HCT116 (cell line): ENCODE measurements at regions not wholly inside any gene's neighbourhood (a gene's known extent, or its start where the extent isn't known, plus 50 kb on each side); places are given as distances from the start of the nearest gene placed in this dataset.

Source experiments
- ATAC-seq: fragments of 200-7000 bp; cut with Tn5 transposase; 2 replicates; pipeline ENCODE4 v1.9.1; 2020; ENCODE audit warnings: mild to moderate bottlenecking, moderate library complexity
- BruUV-seq: library from RNA; stranded (reverse); fragments of 400-500 nt; replicated peaks from 2 replicates; lab custom pipeline; 2021; lab: Mats Ljungman, UMichigan
- CTCF ChIA-PET: fragments of 300-600 bp; sonication (Branson Sonifier 250); formaldehyde crosslinking; loops from one replicate; lab custom pipeline; 2021; ENCODE audit warnings: antibody characterized with exemption; lab: Charles Lee
- POLR2A ChIA-PET: fragments of 300-600, 350-600 bp; sonication (Branson Sonifier 250); formaldehyde crosslinking; loops from one replicate; lab custom pipeline; 2021; ENCODE audit warnings: antibody characterized with exemption; lab: Charles Lee
- RAD21 ChIA-PET, 2 experiments: fragments of 300-600 bp; sonication (Branson Sonifier 250); formaldehyde crosslinking; loops; one replicate each; lab custom pipeline; 2023; ENCODE audit warnings: low total read pairs in 2 of 2; ENCODE audit not compliant: uncharacterized antibody in 2 of 2, unreplicated experiment in 2 of 2, low non-redundant PET in 1 of 2; lab: Charles Lee
- DNase-seq: peaks from one replicate; pipeline ENCODE4 v3.0.0-alpha.2; 2010; ENCODE audit warnings: low read depth, low spot score
- H2AFZ ChIP-seq: fragments of 200-600 bp; shearing (Covaris generic), sonication (generic); 2 replicates; pipeline ENCODE4 v1.6.1; 2017; ENCODE audit warnings: low read depth, mixed run types, mixed read lengths, antibody characterized with exemption, low read length; ENCODE audit not compliant: poor library complexity, severe bottlenecking
- H3K27ac ChIP-seq: 2 replicates; pipeline ENCODE4 v1.5.1; 2012; ENCODE audit warnings: low read depth, low read length
- H3K27me3 ChIP-seq: fragments of 200-600 bp; sonication (generic); 2 replicates; pipeline ENCODE4 v1.6.1; 2016; ENCODE audit warnings: mixed run types, low read length, mixed read lengths; ENCODE audit not compliant: insufficient read depth
- H3K36me3 ChIP-seq, 2 experiments: fragments of 200-500 bp in 1 of 2; fragments of 200-600 bp in 1 of 2; sonication (Bioruptor generic) in 1 of 2; sonication (generic) in 1 of 2; 2 replicates each; pipeline versions ENCODE4 v1.5.1 to v1.6.1; 2014 to 2016; ENCODE audit warnings: low read length in 2 of 2, inconsistent platforms in 1 of 2, mixed read lengths in 1 of 2, mixed run types in 1 of 2; ENCODE audit not compliant: insufficient read depth in 2 of 2, control insufficient read depth in 1 of 2
- H3K4me1 ChIP-seq, 2 experiments: fragments of 200-600 bp in 1 of 2; sonication (generic) in 1 of 2; 2 replicates each; pipeline versions ENCODE4 v1.5.1 to v1.6.1; 2012 to 2017; ENCODE audit warnings: low read length in 2 of 2, inconsistent platforms in 1 of 2, mild to moderate bottlenecking in 1 of 2, mixed read lengths in 1 of 2, mixed run types in 1 of 2, moderate library complexity in 1 of 2; ENCODE audit not compliant: insufficient read depth in 2 of 2, control insufficient read depth in 1 of 2
- H3K4me2 ChIP-seq: fragments of 200-600 bp; sonication (generic); 2 replicates; pipeline ENCODE4 v1.6.1; 2017; ENCODE audit warnings: mixed run types, low read length, mixed read lengths
- H3K4me3 ChIP-seq, 2 experiments: fragments of 200-600 bp in 1 of 2; sonication (generic) in 1 of 2; replicated peaks in 1 of 2; 2 replicates each; pipeline ENCODE4 v1.5.1; 2011 to 2016; ENCODE audit warnings: low read length in 2 of 2, control low read depth in 1 of 2, low read depth in 1 of 2, mild to moderate bottlenecking in 1 of 2, mixed read lengths in 1 of 2, mixed run types in 1 of 2
- H3K79me2 ChIP-seq: fragments of 200-600 bp; sonication (generic); 2 replicates; pipeline ENCODE4 v1.6.1; 2017; ENCODE audit warnings: mild to moderate bottlenecking, mixed run types, low read length, moderate library complexity, mixed read lengths; ENCODE audit not compliant: insufficient read depth
- H3K9ac ChIP-seq: fragments of 200-600 bp; sonication (generic); 2 replicates; pipeline ENCODE4 v1.6.1; 2016; ENCODE audit warnings: low read length, mixed read lengths
- H3K9me2 ChIP-seq: fragments of 200-600 bp; sonication (generic), shearing (Covaris generic); 2 replicates; pipeline ENCODE4 v1.6.1; 2017; ENCODE audit warnings: mixed run types, mild to moderate bottlenecking, moderate library complexity; ENCODE audit not compliant: insufficient read depth
- H3K9me3 ChIP-seq, 2 experiments: fragments of 200-500 bp in 1 of 2; fragments of 200-600 bp in 1 of 2; sonication (Bioruptor generic) in 1 of 2; sonication (generic) in 1 of 2; 2 replicates each; pipeline ENCODE4 v1.6.1; 2014 to 2017; ENCODE audit warnings: low read length in 2 of 2, mixed read lengths in 2 of 2, inconsistent platforms in 1 of 2, low read depth in 1 of 2, mild to moderate bottlenecking in 1 of 2, mixed run types in 1 of 2, moderate library complexity in 1 of 2; ENCODE audit not compliant: control insufficient read depth in 1 of 2, insufficient read depth in 1 of 2
- H4K20me1 ChIP-seq: fragments of 200-600 bp; sonication (generic), shearing (Covaris generic); 2 replicates; pipeline ENCODE4 v1.6.1; 2017; ENCODE audit warnings: mixed run types, mild to moderate bottlenecking, moderate library complexity; ENCODE audit not compliant: insufficient read depth
- CBX3 ChIP-seq: IDR thresholded peaks from 2 replicates; pipeline ENCODE4 v1.6.1; 2012; ENCODE audit warnings: low read depth
- CEBPB ChIP-seq: IDR thresholded peaks from 2 replicates; pipeline ENCODE4 v1.6.1; 2012; ENCODE audit warnings: low read depth
- EGR1 ChIP-seq: IDR thresholded peaks from 2 replicates; pipeline ENCODE4 v1.6.1; 2012; ENCODE audit warnings: low read depth
- ELF1 ChIP-seq: IDR thresholded peaks from 2 replicates; pipeline ENCODE4 v1.6.1; 2012; ENCODE audit warnings: low read depth, borderline replicate concordance
- EZH2 ChIP-seq: fragments of 200-600 bp; sonication (generic); IDR thresholded peaks from 2 replicates; pipeline ENCODE4 v1.6.1; 2017; ENCODE audit warnings: antibody characterized with exemption, mixed run types
- RAD21 ChIP-seq: IDR thresholded peaks from 2 replicates; pipeline ENCODE4 v1.6.1; 2012; ENCODE audit warnings: low read depth, mild to moderate bottlenecking
- TCF7L2 ChIP-seq: IDR thresholded peaks from 2 replicates; pipeline ENCODE4 v1.7.0; 2011; ENCODE audit warnings: borderline replicate concordance, inconsistent platforms; ENCODE audit not compliant: insufficient read depth, insufficient read length; ENCODE audit errors: extremely low read depth
- ZFX ChIP-seq: fragments of 450-650 bp; IDR thresholded peaks from 2 replicates; pipeline ENCODE4 v1.6.1; 2017
- intact Hi-C: fragments of 100-400 bp; cut with micrococcal nuclease; formaldehyde crosslinking; loops from 2 replicates; pipeline ENCODE4 v1.10.0; 2022
- TF ChIP-seq, protein P1 (sequence below): IDR thresholded peaks from 2 replicates; pipeline ENCODE4 v1.6.1; 2012
- TF ChIP-seq, protein P2 (sequence below): IDR thresholded peaks from 2 replicates; pipeline ENCODE4 v1.6.1; 2012
- TF ChIP-seq, protein P3 (sequence below), 3 experiments: fragments of 200-600 bp in 1 of 3; sonication (generic) in 1 of 3; IDR thresholded peaks in 2 of 3; conservative IDR thresholded peaks in 1 of 3; 2 replicates each; pipeline ENCODE4 v1.5.1; 2012 to 2017; ENCODE audit warnings: low read depth in 2 of 3, low read length in 2 of 3, antibody characterized with exemption in 1 of 3, borderline replicate concordance in 1 of 3, control low read depth in 1 of 3, mild to moderate bottlenecking in 1 of 3, mixed read lengths in 1 of 3, mixed run types in 1 of 3, moderate library complexity in 1 of 3; ENCODE audit not compliant: insufficient read depth in 1 of 3

DNA sequence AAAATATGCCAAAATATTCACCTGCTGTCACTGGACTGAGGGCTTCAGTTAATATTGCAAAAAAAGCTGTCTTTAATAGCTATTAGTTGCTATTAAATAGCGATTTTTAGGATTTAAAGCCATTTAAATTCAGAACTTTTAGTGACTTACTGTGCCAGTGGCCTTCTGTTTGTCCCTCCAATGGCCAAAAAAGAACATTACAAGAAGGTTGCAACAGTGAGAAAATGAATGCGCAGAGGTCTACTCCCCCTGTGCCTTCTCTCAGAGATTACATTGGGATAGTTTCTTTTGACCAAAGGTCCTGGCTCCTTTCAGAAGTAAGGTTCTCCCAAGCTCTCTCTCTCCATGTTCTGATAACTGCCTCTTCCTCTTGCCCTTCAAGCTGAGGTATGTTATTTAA is 930.3 kb upstream of the ARRDC3 start:
- no peak for ATAC-seq
- POLR2A ChIA-PET = no interaction called here

DNA sequence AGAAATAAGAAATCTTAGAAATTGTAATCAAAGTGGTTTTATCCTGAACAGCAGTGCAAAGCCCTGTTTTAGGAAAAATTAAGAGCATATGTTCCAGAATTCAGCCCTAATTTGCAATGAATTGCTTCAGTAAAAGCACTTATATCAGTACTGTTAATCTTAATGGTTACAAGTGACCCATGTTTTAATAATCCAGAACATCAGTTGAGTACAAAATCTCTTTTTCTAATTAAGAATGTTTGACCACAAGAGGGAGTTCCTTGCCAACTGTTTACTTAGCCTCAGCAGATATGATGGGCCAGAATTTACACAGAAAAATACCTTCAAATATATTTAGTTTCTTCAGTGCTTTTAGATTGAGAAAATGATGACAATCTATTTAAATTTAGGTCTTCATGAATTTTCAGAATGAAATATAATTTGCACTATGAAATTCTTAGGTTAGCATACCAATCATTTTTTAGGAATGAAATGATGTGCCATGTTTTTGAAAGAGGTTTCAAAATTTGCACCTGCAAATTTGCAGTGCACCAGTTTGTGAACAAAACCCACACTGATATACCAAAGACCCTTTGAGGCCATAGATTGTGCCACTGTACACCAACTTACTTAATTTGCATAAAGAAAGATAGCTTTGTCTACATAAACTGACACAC is 926.3 kb upstream of the ARRDC3 start:
- ChIA-PET RAD21 (no interaction called here), CTCF (no interaction called here), POLR2A (no interaction called here)
- ATAC-seq = peak; percentile 62
- Histone ChIP-seq H3K27ac (peak overlapping the region; percentile 29; the same call in 1 of the 2 replicates), H2AFZ (peak overlapping the region; percentile 63), H3K9me2 (peaks cover 3% of the 10 kb centered on the region; the same call in 1 of the 2 replicates), H3K27me3 (no peaks in the 10 kb centered on the region), H4K20me1 (no peaks in the 10 kb centered on the region), H3K9ac (no peak overlapping the region), H3K4me1 (peaks cover 0 to 13% of the 10 kb centered on the region in 2 experiments; a peak in 1 of 4 replicates), H3K36me3 (no peaks in the 10 kb centered on the region)
- no TSS peak for BruUV-seq
- intact Hi-C loops = loop anchor here (10.0 kb wide), 2 partner anchors 665 to 1495 kb away; no protein-coding TSS in a partner anchor
- TF ChIP-seq TCF7L2 (no peak), CEBPB (no peak), RAD21 (peak; percentile 77), ZFX (no peak), CBX3 (no peak), ELF1 (no peak), EZH2 (no peak)
- TF ChIP-seq, protein P1, sequence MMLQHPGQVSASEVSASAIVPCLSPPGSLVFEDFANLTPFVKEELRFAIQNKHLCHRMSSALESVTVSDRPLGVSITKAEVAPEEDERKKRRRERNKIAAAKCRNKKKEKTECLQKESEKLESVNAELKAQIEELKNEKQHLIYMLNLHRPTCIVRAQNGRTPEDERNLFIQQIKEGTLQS = no peak
- TF ChIP-seq, protein P2, sequence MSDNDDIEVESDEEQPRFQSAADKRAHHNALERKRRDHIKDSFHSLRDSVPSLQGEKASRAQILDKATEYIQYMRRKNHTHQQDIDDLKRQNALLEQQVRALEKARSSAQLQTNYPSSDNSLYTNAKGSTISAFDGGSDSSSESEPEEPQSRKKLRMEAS = no peak
- TF ChIP-seq, protein P3, sequence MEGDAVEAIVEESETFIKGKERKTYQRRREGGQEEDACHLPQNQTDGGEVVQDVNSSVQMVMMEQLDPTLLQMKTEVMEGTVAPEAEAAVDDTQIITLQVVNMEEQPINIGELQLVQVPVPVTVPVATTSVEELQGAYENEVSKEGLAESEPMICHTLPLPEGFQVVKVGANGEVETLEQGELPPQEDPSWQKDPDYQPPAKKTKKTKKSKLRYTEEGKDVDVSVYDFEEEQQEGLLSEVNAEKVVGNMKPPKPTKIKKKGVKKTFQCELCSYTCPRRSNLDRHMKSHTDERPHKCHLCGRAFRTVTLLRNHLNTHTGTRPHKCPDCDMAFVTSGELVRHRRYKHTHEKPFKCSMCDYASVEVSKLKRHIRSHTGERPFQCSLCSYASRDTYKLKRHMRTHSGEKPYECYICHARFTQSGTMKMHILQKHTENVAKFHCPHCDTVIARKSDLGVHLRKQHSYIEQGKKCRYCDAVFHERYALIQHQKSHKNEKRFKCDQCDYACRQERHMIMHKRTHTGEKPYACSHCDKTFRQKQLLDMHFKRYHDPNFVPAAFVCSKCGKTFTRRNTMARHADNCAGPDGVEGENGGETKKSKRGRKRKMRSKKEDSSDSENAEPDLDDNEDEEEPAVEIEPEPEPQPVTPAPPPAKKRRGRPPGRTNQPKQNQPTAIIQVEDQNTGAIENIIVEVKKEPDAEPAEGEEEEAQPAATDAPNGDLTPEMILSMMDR (IDR thresholded peaks at IDR 0.05 in 2 of 3, conservative IDR thresholded peaks at IDR 0.05 in 1 of 3; ENCODE audit: borderline replicate concordance in 1 of 3, insufficient read depth in 1 of 3, low read depth in 2 of 3, low read length in 2 of 3) = peak; percentile 42 to 68 (median 47); a peak in 5 of 6 replicates
- TF ChIP-seq, all 23 proteins: peak for 2
- Histone ChIP-seq H3K79me2 (no peaks in the 10 kb centered on the region), H3K9me3 (no peaks in the 10 kb centered on the region), H3K4me2 (no peak overlapping the region), H3K4me3 (no peak overlapping the region)
- DNase-seq = peak; percentile 13

More for the DNA sequence above, 930.3 kb upstream of the ARRDC3 start:
- no peak overlapping the region for H2AFZ ChIP-seq
- BruUV-seq = no TSS peak
- ChIA-PET CTCF (interaction anchor here (1.7 kb wide), 1 partner anchor 1488 kb away, joined by 4 read pairs; no protein-coding TSS in a partner anchor), RAD21 (no interaction called here)
- no peaks in the 10 kb centered on the region for H3K9me2 ChIP-seq
- H3K9me3 ChIP-seq = no peaks in the 10 kb centered on the region
- H3K4me1 ChIP-seq = peaks cover 0 to 9% of the 10 kb centered on the region in 2 experiments; a peak in 1 of 4 replicates
- TF ChIP-seq EGR1 = no peak
- TF ChIP-seq, protein P3 (IDR thresholded peaks at IDR 0.05 in 2 of 3, conservative IDR thresholded peaks at IDR 0.05 in 1 of 3; ENCODE audit: borderline replicate concordance in 1 of 3, insufficient read depth in 1 of 3, low read depth in 2 of 3, low read length in 2 of 3) = 0 out of 6 replicates have a peak, but pooled peaks of 1 of the 3 experiments have one; percentile 6
- DNase-seq = no peak
- H3K27ac ChIP-seq = no peak overlapping the region
- H3K27me3 ChIP-seq = no peaks in the 10 kb centered on the region
- H3K79me2 ChIP-seq = no peaks in the 10 kb centered on the region
- H3K4me2 ChIP-seq = no peak overlapping the region
- no peak overlapping the region for H3K4me3 ChIP-seq
- no peaks in the 10 kb centered on the region for H3K36me3 ChIP-seq
- intact Hi-C loops = loop anchor here (5.0 to 10.0 kb wide), 2 partner anchors 531 to 1604 kb away; no protein-coding TSS in a partner anchor
- H3K9ac ChIP-seq = no peak overlapping the region
- H4K20me1 ChIP-seq = no peaks in the 10 kb centered on the region
